ENCODE measurements at regions not wholly inside any gene's neighbourhood (a gene's known extent, or its start where the extent isn't known, plus 50 kb on each side); places are given as distances from the start of the nearest gene placed in this dataset.

GRCh38 chr2:16851126-16851525 lies 185.5 kb upstream of the CYRIA start:
- DNase-seq (ENCODE audit: low spot score) (no peak), ATAC-seq (no peak)

GRCh38 chr2:16840496-16841172 lies 175.0 kb upstream of the CYRIA start:
- ATAC-seq: no peak
- no peak for DNase-seq (ENCODE audit: low spot score)

GRCh38 chr2:16832910-16833309 lies 167.3 kb upstream of the CYRIA start:
- no peak for DNase-seq (ENCODE audit: low spot score)

GRCh38 chr2:16828828-16829160 lies 163.2 kb upstream of the CYRIA start:
- DNase-seq (ENCODE audit: low spot score) (peak; percentile 48), ATAC-seq (peak; percentile 92)

More at GRCh38 chr2:16832910-16833309, 167.3 kb upstream of the CYRIA start:
- ATAC-seq: no peak

GRCh38 chr2:16828044-16828827 lies 162.6 kb upstream of the CYRIA start:
- no peak for DNase-seq (ENCODE audit: low spot score)

GRCh38 chr2:16824472-16824871 lies 158.8 kb upstream of the CYRIA start:
- DNase-seq (ENCODE audit: low spot score): no peak
- no peak for ATAC-seq

More at GRCh38 chr2:16828044-16828827, 162.6 kb upstream of the CYRIA start:
- peak; percentile 81 for ATAC-seq

GRCh38 chr2:16821692-16822091 lies 156.1 kb upstream of the CYRIA start:
- DNase-seq (ENCODE audit: low spot score): no peak
- ATAC-seq: no peak

GRCh38 chr2:16818203-16818556 lies 152.5 kb upstream of the CYRIA start:
- peak; percentile 65 for ATAC-seq
- no peak for DNase-seq (ENCODE audit: low spot score)

GRCh38 chr2:16817305-16818202 lies 151.9 kb upstream of the CYRIA start:
- ATAC-seq (peak; percentile 92), DNase-seq (ENCODE audit: low spot score) (no peak)

- no peak for ATAC-seq
- DNase-seq (ENCODE audit: low spot score): no peak
Measured at GRCh38 chr2:16816522-16816921, 150.9 kb upstream of the CYRIA start.

- no peak for DNase-seq (ENCODE audit: low spot score)
- no peak for ATAC-seq
Measured at GRCh38 chr2:16816016-16816415, 150.4 kb upstream of the CYRIA start.

- ATAC-seq: no peak
- DNase-seq (ENCODE audit: low spot score): no peak
Measured at GRCh38 chr2:16813593-16813992, 148.0 kb upstream of the CYRIA start.

GRCh38 chr2:16798472-16798871 lies 132.8 kb upstream of the CYRIA start:
- ATAC-seq (no peak), DNase-seq (ENCODE audit: low spot score) (no peak)

GRCh38 chr2:16791496-16791895 lies 125.9 kb upstream of the CYRIA start:
- ATAC-seq (no peak), DNase-seq (ENCODE audit: low spot score) (no peak)

- DNase-seq (ENCODE audit: low spot score): no peak
- ATAC-seq: no peak
Measured at GRCh38 chr2:16785149-16785548, 119.5 kb upstream of the CYRIA start.

- DNase-seq (ENCODE audit: low spot score): no peak
- no peak for ATAC-seq
Measured at GRCh38 chr2:16784652-16785051, 119.0 kb upstream of the CYRIA start.

- no peak for DNase-seq (ENCODE audit: low spot score)
- no peak for ATAC-seq
Measured at GRCh38 chr2:16777123-16777870, 111.7 kb upstream of the CYRIA start.

GRCh38 chr2:16775899-16776231 lies 110.2 kb upstream of the CYRIA start:
- DNase-seq (ENCODE audit: low spot score) (no peak), ATAC-seq (no peak)

- DNase-seq (ENCODE audit: low spot score) (peak; percentile 87), ATAC-seq (peak; percentile 88)
Measured at GRCh38 chr2:16774980-16775898, 109.6 kb upstream of the CYRIA start.

- DNase-seq (ENCODE audit: low spot score): no peak
- ATAC-seq: no peak
Measured at GRCh38 chr2:16774091-16774490, 108.5 kb upstream of the CYRIA start.

Measured in left lobe of liver (tissue), 2 donors.